ENCODE measurements at regions not wholly inside any gene's neighbourhood (a gene's known extent, or its start where the extent isn't known, plus 50 kb on each side); places are given as distances from the start of the nearest gene placed in this dataset.

DNA sequence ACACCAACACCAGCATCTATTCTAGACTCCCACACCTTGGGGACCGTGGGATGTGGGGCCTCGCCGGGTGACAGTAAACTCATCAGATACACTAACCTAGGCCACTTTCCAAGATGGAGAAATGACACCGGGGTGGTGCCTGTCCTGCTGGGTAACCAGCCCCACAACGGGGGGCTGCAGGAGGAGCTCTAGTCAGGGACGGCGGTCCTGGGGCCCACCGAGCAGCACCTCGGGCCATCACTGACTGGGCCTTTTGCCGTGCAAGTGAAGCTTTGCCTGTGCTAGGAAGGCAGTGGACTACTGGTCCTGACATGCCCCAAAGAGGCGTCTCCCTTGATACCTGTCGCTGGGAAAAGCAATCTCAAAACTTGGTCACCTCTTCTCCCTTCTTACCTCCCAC is 260.3 kb upstream of the IRX1 start:
- TF ChIP-seq, protein P1, sequence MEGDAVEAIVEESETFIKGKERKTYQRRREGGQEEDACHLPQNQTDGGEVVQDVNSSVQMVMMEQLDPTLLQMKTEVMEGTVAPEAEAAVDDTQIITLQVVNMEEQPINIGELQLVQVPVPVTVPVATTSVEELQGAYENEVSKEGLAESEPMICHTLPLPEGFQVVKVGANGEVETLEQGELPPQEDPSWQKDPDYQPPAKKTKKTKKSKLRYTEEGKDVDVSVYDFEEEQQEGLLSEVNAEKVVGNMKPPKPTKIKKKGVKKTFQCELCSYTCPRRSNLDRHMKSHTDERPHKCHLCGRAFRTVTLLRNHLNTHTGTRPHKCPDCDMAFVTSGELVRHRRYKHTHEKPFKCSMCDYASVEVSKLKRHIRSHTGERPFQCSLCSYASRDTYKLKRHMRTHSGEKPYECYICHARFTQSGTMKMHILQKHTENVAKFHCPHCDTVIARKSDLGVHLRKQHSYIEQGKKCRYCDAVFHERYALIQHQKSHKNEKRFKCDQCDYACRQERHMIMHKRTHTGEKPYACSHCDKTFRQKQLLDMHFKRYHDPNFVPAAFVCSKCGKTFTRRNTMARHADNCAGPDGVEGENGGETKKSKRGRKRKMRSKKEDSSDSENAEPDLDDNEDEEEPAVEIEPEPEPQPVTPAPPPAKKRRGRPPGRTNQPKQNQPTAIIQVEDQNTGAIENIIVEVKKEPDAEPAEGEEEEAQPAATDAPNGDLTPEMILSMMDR (IDR thresholded peaks at IDR 0.05): no peak
- TF ChIP-seq POLR2A (IDR thresholded peaks at IDR 0.05): no peak

Data from lower leg skin (tissue), 3 donors.